CD14-positive monocyte (primary cell): ENCODE measurements at regions not wholly inside any gene's neighbourhood (a gene's known extent, or its start where the extent isn't known, plus 50 kb on each side); places are given as distances from the start of the nearest gene placed in this dataset.

Experiments
- DNase-seq, 3 donors: peaks; one replicate each; pipeline ENCODE4 v3.0.0-alpha.2; 2011 to 2022
- H2AFZ ChIP-seq: 2 replicates; pipeline ENCODE4 v1.6.0; 2012; ENCODE audit warnings: mild to moderate bottlenecking, low read depth, low read length, inconsistent platforms; ENCODE audit not compliant: insufficient read depth, poor library complexity, severe bottlenecking
- H3K27ac ChIP-seq, 2 donors: 1 replicate in 1 of 2; 2 replicates in 1 of 2; pipeline ENCODE4 v1.5.1; 2012 to 2013; ENCODE audit warnings: low read length in 2 of 2, control low read depth in 1 of 2, inconsistent platforms in 1 of 2, low read depth in 1 of 2, mild to moderate bottlenecking in 1 of 2
- H3K27me3 ChIP-seq, 2 donors: one replicate each; pipeline versions ENCODE4 v1.6.0 to v1.6.1; 2011 to 2013; ENCODE audit warnings: low read length in 2 of 2; ENCODE audit not compliant: control insufficient read depth in 2 of 2, insufficient read depth in 2 of 2
- H3K36me3 ChIP-seq, 2 donors: replicated peaks in 1 of 2; 1 replicate in 1 of 2; 2 replicates in 1 of 2; pipeline versions ENCODE4 v1.5.1 to v1.6.1; 2012 to 2013; ENCODE audit warnings: low read length in 2 of 2, control low read depth in 1 of 2, inconsistent platforms in 1 of 2, mild to moderate bottlenecking in 1 of 2; ENCODE audit not compliant: insufficient read depth in 2 of 2, control insufficient read depth in 1 of 2
- H3K4me1 ChIP-seq, 2 donors: 1 replicate in 1 of 2; 2 replicates in 1 of 2; pipeline versions ENCODE4 v1.5.1 to v1.6.1; 2012 to 2013; ENCODE audit warnings: low read length in 2 of 2, control low read depth in 1 of 2, inconsistent platforms in 1 of 2, mild to moderate bottlenecking in 1 of 2, moderate library complexity in 1 of 2; ENCODE audit not compliant: insufficient read depth in 2 of 2, control insufficient read depth in 1 of 2
- H3K4me2 ChIP-seq: replicated peaks from 2 replicates; pipeline ENCODE3; 2012; ENCODE audit warnings: low read length, moderate library complexity, mild to moderate bottlenecking; ENCODE audit not compliant: poor library complexity, severe bottlenecking; ENCODE audit errors: extremely low read depth
- H3K4me3 ChIP-seq, 3 experiments: fragments of 200-600 bp in 1 of 3; sonication (generic) in 1 of 3; replicated peaks in 1 of 3; 1 replicate in 2 of 3; 2 replicates in 1 of 3; pipeline ENCODE4 v1.5.1; 2011 to 2013; ENCODE audit warnings: low read length in 3 of 3, mild to moderate bottlenecking in 3 of 3, control low read depth in 2 of 3, low read depth in 2 of 3, inconsistent platforms in 1 of 3, moderate library complexity in 1 of 3
- H3K79me2 ChIP-seq: 2 replicates; pipeline ENCODE4 v1.6.0; 2012; ENCODE audit warnings: mild to moderate bottlenecking, control low read depth, inconsistent platforms, low read length, moderate library complexity; ENCODE audit not compliant: insufficient read depth
- H3K9ac ChIP-seq: 2 replicates; pipeline ENCODE4 v1.6.0; 2017; ENCODE audit warnings: low read length, mild to moderate bottlenecking; ENCODE audit not compliant: insufficient read depth, poor library complexity, severe bottlenecking
- H3K9me3 ChIP-seq, 2 donors: replicated peaks in 1 of 2; 1 replicate in 1 of 2; 2 replicates in 1 of 2; pipeline versions ENCODE4 v1.5.1 to v1.6.1; 2012 to 2013; ENCODE audit warnings: low read length in 2 of 2, control low read depth in 1 of 2; ENCODE audit not compliant: control insufficient read depth in 1 of 2, insufficient read depth in 1 of 2
- H4K20me1 ChIP-seq: 2 replicates; pipeline ENCODE4 v1.6.0; 2012; ENCODE audit warnings: mild to moderate bottlenecking, low read length, control low read depth, moderate library complexity; ENCODE audit not compliant: insufficient read depth
- H3K27ac Mint-ChIP-seq, 7 donors: one replicate each; pipeline ENCODE4 v1.8.0; 2020; ENCODE audit warnings: mild to moderate bottlenecking in 7 of 7, mixed read lengths in 7 of 7, moderate library complexity in 6 of 7, inconsistent platforms in 2 of 7
- H3K27me3 Mint-ChIP-seq, 3 donors: one replicate each; pipeline ENCODE4 v1.8.0; 2021 to 2022; ENCODE audit warnings: low read depth in 3 of 3, mild to moderate bottlenecking in 3 of 3, mixed read lengths in 3 of 3, moderate library complexity in 3 of 3, inconsistent platforms in 1 of 3
- H3K36me3 Mint-ChIP-seq, 2 donors: one replicate each; pipeline ENCODE4 v1.8.0; 2020; ENCODE audit warnings: mixed read lengths in 2 of 2, inconsistent platforms in 1 of 2, mild to moderate bottlenecking in 1 of 2
- H3K4me1 Mint-ChIP-seq: one replicate; pipeline ENCODE4 v1.8.0; 2020; ENCODE audit warnings: mild to moderate bottlenecking, mixed read lengths
- H3K4me3 Mint-ChIP-seq, 2 donors: one replicate each; pipeline ENCODE4 v1.8.0; 2020; ENCODE audit warnings: mild to moderate bottlenecking in 2 of 2, mixed read lengths in 2 of 2, moderate library complexity in 1 of 2
- H3K9me3 Mint-ChIP-seq, 7 donors: one replicate each; pipeline ENCODE4 v1.8.0; 2020 to 2022; ENCODE audit warnings: mixed read lengths in 7 of 7, mild to moderate bottlenecking in 6 of 7, moderate library complexity in 6 of 7, inconsistent platforms in 2 of 7
- CTCF ChIP-seq: fragments of 200-600 bp; IDR thresholded peaks from one replicate; pipeline ENCODE4 v1.8.0; 2022; ENCODE audit warnings: antibody characterized with exemption, mild to moderate bottlenecking
- WGBS: methylation state at CpG from one replicate; pipeline ENCODE4 v1.1.5; 2013; ENCODE audit warnings: missing lambda C conversion rate; ENCODE audit not compliant: insufficient coverage; 5-methylcytosine and 5-hydroxymethylcytosine counted together
- intact Hi-C, 2 donors: fragments of 100-400 bp; cut with micrococcal nuclease; formaldehyde crosslinking; loops; one replicate each; pipeline versions ENCODE4 v1.15.0 to v1.15.1; 2023

DNA sequence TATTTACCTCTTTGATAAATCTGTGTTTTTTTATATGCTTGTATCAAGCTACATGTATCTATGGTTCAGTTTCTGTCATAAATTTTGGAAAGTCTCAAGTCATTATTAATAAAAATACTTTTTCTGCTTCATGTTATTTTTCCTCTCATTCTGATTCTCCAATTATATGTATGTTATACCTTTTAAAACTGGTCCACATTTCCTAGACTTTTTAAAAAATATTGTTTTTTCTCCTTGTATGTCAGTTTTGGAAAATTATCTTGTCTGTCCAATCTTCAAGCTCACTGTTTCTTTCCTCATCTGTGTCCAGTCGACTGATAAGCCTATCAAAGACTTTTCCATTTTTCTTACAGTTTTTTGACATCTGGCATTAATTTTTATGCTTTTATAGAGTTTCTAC lies 253.4 kb downstream of the ASXL3 start:
- no peaks in the 10 kb centered on the region for H3K36me3 Mint-ChIP-seq
- H3K79me2 ChIP-seq = no peaks in the 10 kb centered on the region
- H3K4me2 ChIP-seq = no peak overlapping the region
- no peak overlapping the region for H3K4me3 ChIP-seq
- H3K4me1 ChIP-seq = no peaks in the 10 kb centered on the region
- no peak for DNase-seq
- no peak for TF ChIP-seq CTCF
- H3K4me1 Mint-ChIP-seq = no peaks in the 10 kb centered on the region
- H3K27me3 Mint-ChIP-seq = no peaks in the 10 kb centered on the region
- intact Hi-C loops = no loop called here
- no peak overlapping the region for H3K27ac Mint-ChIP-seq
- H3K27ac ChIP-seq = no peak overlapping the region
- no peaks in the 10 kb centered on the region for H3K27me3 ChIP-seq
- H3K9ac ChIP-seq = no peak overlapping the region
- H3K9me3 Mint-ChIP-seq = peaks cover 0 to 9% (median 2%) of the 10 kb centered on the region in 7 donors
- no peak overlapping the region for H2AFZ ChIP-seq
- WGBS = no CpG with 5 or more reads among the region's 1 CpG
- H3K36me3 ChIP-seq = no peaks in the 10 kb centered on the region
- no peaks in the 10 kb centered on the region for H4K20me1 ChIP-seq
- no peak overlapping the region for H3K4me3 Mint-ChIP-seq
- peaks cover 0 to 4% of the 10 kb centered on the region in 2 donors for H3K9me3 ChIP-seq

- intact Hi-C loops = no loop called here
- Histone ChIP-seq H3K4me1 (no peaks in the 10 kb centered on the region), H2AFZ (no peak overlapping the region), H3K27ac (no peak overlapping the region), H3K9ac (no peak overlapping the region), H3K4me2 (no peak overlapping the region), H3K4me3 (no peak overlapping the region), H3K27me3 (no peaks in the 10 kb centered on the region), H4K20me1 (no peaks in the 10 kb centered on the region), H3K36me3 (no peaks in the 10 kb centered on the region), H3K79me2 (no peaks in the 10 kb centered on the region), H3K9me3 (peaks cover 0 to 4% of the 10 kb centered on the region in 2 donors)
- no peak overlapping the region for H3K27ac Mint-ChIP-seq
- no peak overlapping the region for H3K4me3 Mint-ChIP-seq
- no peaks in the 10 kb centered on the region for H3K4me1 Mint-ChIP-seq
- no peak for TF ChIP-seq CTCF
- H3K27me3 Mint-ChIP-seq = no peaks in the 10 kb centered on the region
- WGBS = no CpG with 5 or more reads among the region's 1 CpG
- H3K36me3 Mint-ChIP-seq = no peaks in the 10 kb centered on the region
- peaks cover 0 to 9% (median 2%) of the 10 kb centered on the region in 7 donors for H3K9me3 Mint-ChIP-seq
- DNase-seq = no peak
Observed at GRCh38 chr18:33830213-33830612, 252.2 kb downstream of the ASXL3 start.
